GM21515 (cell line): ENCODE measurements at regions not wholly inside any gene's neighbourhood (a gene's known extent, or its start where the extent isn't known, plus 50 kb on each side); places are given as distances from the start of the nearest gene placed in this dataset.

Experiments
- ATAC-seq: cut with Tn5 transposase; IDR thresholded peaks from one replicate; pipeline ENCODE4 v1.9.1; 2021; ENCODE audit not compliant: unreplicated experiment

GRCh38 chr12:39240587-39240986, 202.3 kb downstream of the KIF21A start:
- no peak for ATAC-seq

GRCh38 chr12:39239490-39240486, 203.1 kb downstream of the KIF21A start:
- ATAC-seq: no peak

GRCh38 chr12:39237004-39237403, 205.9 kb downstream of the KIF21A start:
- ATAC-seq: no peak

- ATAC-seq: no peak
These were observed 206.7 kb downstream of the KIF21A start for GRCh38 chr12:39235990-39236767.

GRCh38 chr12:39230086-39230485, 212.8 kb downstream of the KIF21A start:
- no peak for ATAC-seq

GRCh38 chr12:39227218-39227617, 215.7 kb downstream of the KIF21A start:
- no peak for ATAC-seq

GRCh38 chr12:39224971-39225370, 217.9 kb downstream of the KIF21A start:
- ATAC-seq: no peak

- ATAC-seq: no peak
These were observed 237.0 kb downstream of the KIF21A start for GRCh38 chr12:39205969-39206368.

GRCh38 chr12:39199351-39199750, 243.6 kb downstream of the KIF21A start:
- ATAC-seq: no peak

GRCh38 chr12:39188689-39189088, 254.2 kb downstream of the KIF21A start:
- no peak for ATAC-seq

GRCh38 chr12:39186744-39187143, 256.2 kb downstream of the KIF21A start:
- ATAC-seq: no peak

- ATAC-seq: no peak
These were observed 264.1 kb downstream of the KIF21A start for GRCh38 chr12:39178837-39179236.

- ATAC-seq: no peak
These were observed 266.6 kb downstream of the KIF21A start for GRCh38 chr12:39176356-39176755.

- ATAC-seq: no peak
These were observed 268.3 kb upstream of the CPNE8 start for GRCh38 chr12:39173726-39174125.

- no peak for ATAC-seq
These were observed 259.9 kb upstream of the CPNE8 start for GRCh38 chr12:39165338-39165737.

- ATAC-seq: no peak
These were observed 256.2 kb upstream of the CPNE8 start for GRCh38 chr12:39161465-39162085.

GRCh38 chr12:39157696-39158342, 252.4 kb upstream of the CPNE8 start:
- ATAC-seq: no peak

GRCh38 chr12:39145175-39145999, 240.0 kb upstream of the CPNE8 start:
- no peak for ATAC-seq

- no peak for ATAC-seq
These were observed 239.2 kb upstream of the CPNE8 start for GRCh38 chr12:39144613-39145061.

- no peak for ATAC-seq
These were observed 232.9 kb upstream of the CPNE8 start for GRCh38 chr12:39138268-39138667.
